GM12865 (cell line): ENCODE measurements at regions not wholly inside any gene's neighbourhood (a gene's known extent, or its start where the extent isn't known, plus 50 kb on each side); places are given as distances from the start of the nearest gene placed in this dataset.
"Not testable (repeated sequence)": the region's sequence is repeated elsewhere in the genome, so short reads cannot be mapped to it uniquely, and the experiment has no call there.

ENCODE experiments used
- DNase-seq: peaks from one replicate; pipeline ENCODE4 v3.0.0; 2010; ENCODE audit warnings: low read depth
- H3K4me3 ChIP-seq: 2 replicates; pipeline ENCODE4 v1.5.1; 2011; ENCODE audit warnings: mild to moderate bottlenecking, low read depth, low read length, control low read depth
- TF ChIP-seq, protein P1 (sequence below): IDR thresholded peaks from 2 replicates; pipeline ENCODE4 v1.5.1; 2011; ENCODE audit warnings: low read length, control low read depth, low read depth, inconsistent platforms; ENCODE audit not compliant: insufficient read depth; ENCODE audit errors: missing control alignments

DNA sequence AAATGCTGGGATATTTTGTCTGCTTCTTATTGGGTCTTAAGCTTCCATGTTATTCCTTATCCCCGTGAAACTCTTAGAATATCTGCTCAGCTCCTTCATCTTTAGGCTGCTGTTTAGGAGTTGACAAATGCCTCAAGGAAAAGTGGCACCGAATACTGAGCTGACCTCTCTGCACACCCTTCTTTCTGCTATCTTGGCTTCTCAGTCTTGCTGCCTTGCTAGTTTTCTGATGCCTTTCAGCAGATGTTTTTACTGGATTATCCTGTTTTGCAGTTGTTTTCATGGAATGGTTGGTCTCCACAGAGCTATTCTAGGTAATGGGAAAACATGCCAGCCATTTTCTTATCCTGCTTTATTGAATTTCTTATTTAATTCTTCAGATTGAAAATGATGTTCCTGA, 86.3 kb downstream of the GYPE start:
- H3K4me3 ChIP-seq: no peak overlapping the region
- DNase-seq: no peak
- TF ChIP-seq, protein P1, sequence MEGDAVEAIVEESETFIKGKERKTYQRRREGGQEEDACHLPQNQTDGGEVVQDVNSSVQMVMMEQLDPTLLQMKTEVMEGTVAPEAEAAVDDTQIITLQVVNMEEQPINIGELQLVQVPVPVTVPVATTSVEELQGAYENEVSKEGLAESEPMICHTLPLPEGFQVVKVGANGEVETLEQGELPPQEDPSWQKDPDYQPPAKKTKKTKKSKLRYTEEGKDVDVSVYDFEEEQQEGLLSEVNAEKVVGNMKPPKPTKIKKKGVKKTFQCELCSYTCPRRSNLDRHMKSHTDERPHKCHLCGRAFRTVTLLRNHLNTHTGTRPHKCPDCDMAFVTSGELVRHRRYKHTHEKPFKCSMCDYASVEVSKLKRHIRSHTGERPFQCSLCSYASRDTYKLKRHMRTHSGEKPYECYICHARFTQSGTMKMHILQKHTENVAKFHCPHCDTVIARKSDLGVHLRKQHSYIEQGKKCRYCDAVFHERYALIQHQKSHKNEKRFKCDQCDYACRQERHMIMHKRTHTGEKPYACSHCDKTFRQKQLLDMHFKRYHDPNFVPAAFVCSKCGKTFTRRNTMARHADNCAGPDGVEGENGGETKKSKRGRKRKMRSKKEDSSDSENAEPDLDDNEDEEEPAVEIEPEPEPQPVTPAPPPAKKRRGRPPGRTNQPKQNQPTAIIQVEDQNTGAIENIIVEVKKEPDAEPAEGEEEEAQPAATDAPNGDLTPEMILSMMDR: no peak

DNA sequence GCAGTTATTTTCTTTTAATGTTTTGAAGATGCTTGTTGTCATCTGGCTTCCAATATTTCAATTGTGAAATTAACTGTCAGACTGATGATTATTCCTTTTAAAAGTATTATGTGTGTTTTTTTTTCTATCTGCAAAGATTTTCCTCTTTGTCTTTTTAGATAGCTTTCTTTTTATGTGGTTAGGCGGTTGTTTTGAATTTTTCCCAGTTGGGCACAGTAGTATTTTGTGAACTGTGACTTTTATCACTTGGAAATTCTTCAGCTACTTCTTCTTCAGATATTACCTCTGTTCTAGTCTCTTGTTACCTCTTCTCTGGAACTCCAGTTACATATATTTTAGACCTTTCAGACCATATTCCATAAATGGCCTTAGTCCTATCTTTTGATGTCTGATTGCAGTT, 87.5 kb downstream of the GYPE start:
- not testable (repeated sequence) for H3K4me3 ChIP-seq

DNA sequence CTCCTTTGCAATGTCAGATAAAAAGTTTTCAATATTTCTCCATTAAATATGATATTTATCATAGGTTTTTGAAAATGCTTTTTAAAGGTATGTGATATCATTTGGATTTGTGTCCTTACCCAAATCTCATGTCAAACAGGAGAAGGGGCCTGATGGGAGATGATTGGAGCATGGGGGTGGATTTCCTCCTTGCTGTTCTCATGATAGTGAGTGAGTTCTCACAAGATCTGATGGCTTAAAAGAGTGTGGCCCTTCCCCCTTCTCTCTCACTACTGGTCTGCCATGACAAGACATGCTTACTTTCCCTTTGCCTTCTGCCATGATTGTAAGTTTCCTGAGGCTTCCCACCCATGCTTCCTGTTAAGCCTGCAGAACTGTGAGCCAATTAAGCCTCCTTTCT, 90.0 kb downstream of the GYPE start:
- not testable (repeated sequence) for H3K4me3 ChIP-seq, DNase-seq

More for the DNA sequence above, 87.5 kb downstream of the GYPE start:
- DNase-seq: not testable (repeated sequence)

DNA sequence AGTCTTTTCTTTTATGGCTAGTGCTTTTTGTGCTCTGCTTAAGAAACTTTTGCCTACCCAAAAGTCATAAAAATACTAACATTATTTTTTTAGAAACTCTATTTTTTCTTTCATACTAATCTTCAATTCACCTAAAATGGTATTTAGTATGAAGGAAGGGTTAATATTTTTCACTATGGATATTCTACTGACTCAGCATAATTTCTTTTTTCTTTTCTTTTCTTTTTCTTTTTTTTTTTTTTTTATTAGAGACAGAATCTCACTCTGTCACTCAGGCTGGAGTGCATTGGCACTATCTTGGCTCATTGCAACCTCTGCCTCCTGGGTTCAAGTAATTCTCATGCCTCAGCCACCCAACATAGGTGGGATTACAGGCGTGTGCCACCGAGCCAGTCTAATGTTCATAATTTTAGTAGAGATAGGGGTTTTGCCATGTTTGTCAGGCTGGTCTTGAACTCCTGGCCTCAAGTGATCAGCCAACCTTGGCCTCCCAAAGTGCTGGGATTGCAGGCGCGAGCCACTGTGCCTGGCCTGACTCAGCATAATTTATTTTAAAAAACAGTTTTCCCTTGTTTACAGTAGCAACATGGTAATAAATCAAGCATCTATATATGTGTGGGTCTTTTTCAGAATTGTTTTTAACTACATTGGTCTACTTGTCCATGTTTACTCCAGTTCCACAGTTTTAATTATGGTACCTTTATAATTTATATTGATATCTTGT, 91.8 kb downstream of the GYPE start:
- not testable (repeated sequence) for H3K4me3 ChIP-seq, DNase-seq

DNA sequence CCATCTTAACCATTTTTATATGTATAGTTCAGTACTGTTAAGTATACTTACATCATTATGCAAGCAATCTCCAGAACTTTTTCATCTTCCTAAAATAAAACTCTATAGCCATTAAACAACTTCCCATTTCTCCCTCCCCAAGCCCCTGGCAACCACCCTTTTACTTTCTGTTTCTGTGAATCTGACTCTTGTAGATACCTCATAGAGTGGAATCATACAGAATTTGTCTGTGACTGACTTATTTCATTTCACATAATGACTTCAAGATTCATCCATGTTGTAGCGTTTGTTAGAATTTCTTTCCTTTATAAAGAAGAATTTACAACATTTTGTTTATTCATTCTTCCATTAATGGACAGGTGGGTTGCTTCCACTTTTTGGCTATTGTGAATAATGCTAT, 91.2 kb upstream of the FREM3 start:
- DNase-seq, H3K4me3 ChIP-seq: not testable (repeated sequence)

DNA sequence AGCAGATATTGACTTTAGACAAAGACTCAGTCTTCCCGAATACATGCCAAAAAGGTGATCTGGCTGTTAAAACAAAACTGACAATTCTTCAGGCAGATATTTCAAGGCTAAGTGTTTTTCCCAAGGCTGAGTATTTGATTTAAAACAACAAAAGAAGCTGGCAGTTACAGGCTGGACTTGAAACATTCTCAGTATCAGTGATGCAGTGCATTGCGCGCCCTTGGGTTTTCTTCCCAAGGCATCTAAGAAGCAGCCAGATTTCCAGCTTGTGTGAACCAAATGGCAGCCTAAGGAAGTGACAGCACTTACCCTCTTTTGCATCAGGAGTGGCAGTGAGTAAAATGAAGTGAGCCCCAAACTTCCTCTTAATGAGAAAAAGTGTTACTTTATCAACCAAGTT, 90.0 kb upstream of the FREM3 start:
- not testable (repeated sequence) for DNase-seq, H3K4me3 ChIP-seq

DNA sequence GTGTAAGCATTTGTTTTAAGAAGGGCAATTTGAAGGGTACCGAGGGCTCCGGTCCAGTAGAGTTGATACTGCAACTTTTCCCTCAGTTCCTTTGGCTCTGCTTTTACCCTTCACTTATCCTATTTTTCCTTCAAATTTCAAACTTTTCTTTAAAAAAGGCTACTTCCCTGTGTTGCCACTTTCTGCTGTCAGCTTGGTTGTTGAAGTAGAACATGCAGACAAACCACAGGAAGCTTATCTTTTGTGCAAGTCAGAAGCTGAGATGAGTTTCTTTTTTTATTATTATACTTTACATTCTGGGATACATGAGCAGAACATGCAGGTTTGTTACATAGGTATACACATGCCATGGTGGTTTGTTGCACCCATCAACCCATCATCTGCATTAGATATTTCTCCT, 89.1 kb upstream of the FREM3 start:
- DNase-seq, H3K4me3 ChIP-seq: not testable (repeated sequence)

DNA sequence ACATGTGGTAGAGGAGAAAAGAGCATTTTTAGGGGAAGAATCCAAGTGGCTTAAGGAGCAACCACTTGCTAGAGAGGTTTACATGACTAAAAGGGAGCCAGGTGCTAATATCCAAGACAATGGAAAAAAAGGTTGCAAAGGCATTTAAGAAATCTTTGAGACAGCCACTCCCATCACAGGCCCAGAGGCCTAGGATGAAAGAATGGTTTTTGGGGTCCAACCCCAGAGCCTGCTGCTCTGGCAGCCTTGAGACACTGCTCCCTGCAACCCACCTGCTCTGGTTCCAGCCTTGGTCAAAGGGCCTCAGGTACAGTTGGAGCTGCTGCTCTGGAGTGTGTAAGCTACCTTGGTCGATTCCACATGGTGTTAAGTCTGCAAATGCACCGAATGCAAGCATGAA, 84.1 kb upstream of the FREM3 start:
- TF ChIP-seq, protein P1: no peak
- DNase-seq: no peak
- no peak overlapping the region for H3K4me3 ChIP-seq

DNA sequence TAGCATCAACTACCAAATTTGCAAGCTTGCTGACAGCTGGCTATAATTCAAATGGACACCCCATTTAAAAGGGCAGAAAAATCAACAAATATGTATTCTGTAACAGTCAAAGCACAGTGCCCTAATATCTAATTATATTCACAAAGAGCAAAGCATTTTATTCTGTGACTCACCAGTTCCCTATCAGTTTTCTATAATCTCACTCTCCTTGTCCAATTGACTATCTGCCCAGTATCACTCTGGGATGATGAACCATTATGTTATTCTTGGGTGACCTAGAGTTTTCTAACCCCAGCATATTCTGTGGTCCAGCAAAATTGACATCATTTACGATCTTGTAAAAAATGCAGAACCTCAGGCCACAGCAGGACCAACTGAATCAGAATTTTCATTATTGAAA, 82.0 kb upstream of the FREM3 start:
- TF ChIP-seq, protein P1: no peak
- DNase-seq: no peak
- no peak overlapping the region for H3K4me3 ChIP-seq

DNA sequence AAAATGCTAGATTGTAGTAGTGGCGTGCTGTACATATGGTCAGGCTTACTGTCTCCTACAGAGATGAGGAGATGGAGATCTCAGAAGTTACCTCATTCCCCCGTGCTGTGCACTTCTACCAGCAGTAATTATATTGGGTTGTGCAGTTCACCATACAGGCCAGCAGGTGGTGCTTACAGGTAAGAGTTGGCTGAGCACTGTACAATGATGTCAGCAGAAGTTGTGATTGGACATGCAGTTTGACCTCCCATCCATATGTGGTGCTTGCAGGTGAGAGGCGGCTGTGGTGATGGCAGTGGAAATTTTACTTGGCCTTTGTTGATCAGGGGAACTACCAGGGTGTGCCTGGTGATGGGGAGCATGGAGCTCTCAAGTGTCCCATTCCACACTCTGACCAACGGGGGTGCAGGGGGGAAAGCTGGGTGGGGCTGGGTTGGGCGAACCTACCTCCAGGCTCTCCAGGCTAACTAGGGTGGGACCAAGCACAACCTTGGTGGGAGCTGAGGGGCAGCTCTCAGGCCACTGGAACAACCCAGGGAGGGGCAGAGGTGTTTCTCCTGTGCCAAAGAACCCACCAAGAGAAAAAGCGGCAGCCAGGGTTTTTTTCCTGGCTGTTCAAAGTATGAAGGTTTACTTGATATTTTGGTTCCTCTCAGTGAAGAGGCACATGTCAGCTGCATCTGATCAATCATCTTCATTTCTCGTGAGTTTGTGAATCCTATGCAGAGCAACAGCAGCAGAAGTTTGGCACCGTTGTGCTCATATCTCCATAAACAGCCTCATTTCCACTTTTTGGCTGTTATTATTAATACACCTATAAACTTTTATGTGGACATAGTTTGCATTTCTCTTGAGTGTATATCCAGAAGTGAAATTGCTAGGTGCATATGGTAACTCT, 73.8 kb upstream of the FREM3 start:
- TF ChIP-seq, protein P1: peak; percentile 80
- peak; percentile 78 for DNase-seq

More for the DNA sequence above, 73.8 kb upstream of the FREM3 start:
- no peak overlapping the region for H3K4me3 ChIP-seq
